ENCODE measurements at regions not wholly inside any gene's neighbourhood (a gene's known extent, or its start where the extent isn't known, plus 50 kb on each side); places are given as distances from the start of the nearest gene placed in this dataset.

DNA sequence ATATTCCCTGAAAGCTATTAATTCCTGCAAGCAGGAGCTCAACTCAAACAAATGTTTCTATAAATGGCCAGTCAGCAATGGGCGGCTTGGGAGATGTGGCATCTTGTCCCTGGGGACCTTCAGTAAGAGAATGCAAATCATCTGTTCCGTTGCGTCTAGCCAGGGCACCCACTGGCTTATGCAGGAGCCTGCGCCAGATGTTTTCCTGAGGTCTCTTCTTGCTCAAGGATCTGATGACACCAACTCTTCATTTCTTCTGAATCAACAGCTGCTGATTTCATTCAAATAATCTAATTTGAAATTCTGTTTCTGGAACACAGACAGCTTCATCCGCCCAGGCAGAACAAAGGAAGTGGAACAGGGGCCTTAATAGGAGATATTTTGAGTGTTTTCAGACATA lies 70.0 kb upstream of the AJAP1 start:
- no peaks in the 10 kb centered on the region for H3K27me3 ChIP-seq (ENCODE audit: insufficient read depth, low read length)
- DNase-seq (ENCODE audit: insufficient read length, low spot score, missing footprints) = no peak
- H3K27ac ChIP-seq (ENCODE audit: low read depth, low read length) = no peak overlapping the region
- TF ChIP-seq, protein P1, sequence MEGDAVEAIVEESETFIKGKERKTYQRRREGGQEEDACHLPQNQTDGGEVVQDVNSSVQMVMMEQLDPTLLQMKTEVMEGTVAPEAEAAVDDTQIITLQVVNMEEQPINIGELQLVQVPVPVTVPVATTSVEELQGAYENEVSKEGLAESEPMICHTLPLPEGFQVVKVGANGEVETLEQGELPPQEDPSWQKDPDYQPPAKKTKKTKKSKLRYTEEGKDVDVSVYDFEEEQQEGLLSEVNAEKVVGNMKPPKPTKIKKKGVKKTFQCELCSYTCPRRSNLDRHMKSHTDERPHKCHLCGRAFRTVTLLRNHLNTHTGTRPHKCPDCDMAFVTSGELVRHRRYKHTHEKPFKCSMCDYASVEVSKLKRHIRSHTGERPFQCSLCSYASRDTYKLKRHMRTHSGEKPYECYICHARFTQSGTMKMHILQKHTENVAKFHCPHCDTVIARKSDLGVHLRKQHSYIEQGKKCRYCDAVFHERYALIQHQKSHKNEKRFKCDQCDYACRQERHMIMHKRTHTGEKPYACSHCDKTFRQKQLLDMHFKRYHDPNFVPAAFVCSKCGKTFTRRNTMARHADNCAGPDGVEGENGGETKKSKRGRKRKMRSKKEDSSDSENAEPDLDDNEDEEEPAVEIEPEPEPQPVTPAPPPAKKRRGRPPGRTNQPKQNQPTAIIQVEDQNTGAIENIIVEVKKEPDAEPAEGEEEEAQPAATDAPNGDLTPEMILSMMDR (IDR thresholded peaks at IDR 0.05; ENCODE audit: extremely low read depth, low read depth, low read length) = no peak
- no peak overlapping the region for H3K4me3 ChIP-seq (ENCODE audit: insufficient read depth, low read length)
- no peaks in the 10 kb centered on the region for H3K4me1 ChIP-seq (ENCODE audit: insufficient read depth, low read length)
- no peak overlapping the region for H2AFZ ChIP-seq (ENCODE audit: low read length)
- peaks cover 2% of the 10 kb centered on the region for H3K9me3 ChIP-seq (ENCODE audit: low read depth, low read length)
- no peaks in the 10 kb centered on the region for H3K79me2 ChIP-seq (ENCODE audit: insufficient read depth, low read length)
- no peak overlapping the region for H3K4me2 ChIP-seq (ENCODE audit: insufficient read depth, low read length)
- no peaks in the 10 kb centered on the region for H4K20me1 ChIP-seq (ENCODE audit: insufficient read depth, low read length)
- H3K36me3 ChIP-seq (ENCODE audit: insufficient read depth, low read length) = no peaks in the 10 kb centered on the region

DNA sequence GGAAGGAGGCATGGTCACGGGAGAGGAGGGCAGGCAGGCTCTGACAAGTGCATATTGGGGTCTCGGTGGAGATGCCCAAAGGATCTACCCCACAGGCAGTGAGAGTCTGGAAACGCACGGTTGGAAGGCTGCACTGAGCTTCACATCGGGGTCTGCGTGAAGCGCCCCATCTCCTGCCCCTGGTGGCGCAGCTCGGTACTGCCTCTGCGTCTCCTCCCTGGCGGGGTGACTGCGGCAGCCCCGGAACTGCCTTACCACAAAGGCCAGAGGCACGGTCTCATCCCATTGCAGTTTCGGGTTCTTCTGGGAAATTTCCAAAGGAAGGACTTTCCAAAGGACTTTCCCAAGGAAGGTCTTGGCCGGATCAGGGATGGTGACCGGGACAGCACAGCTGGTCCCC lies 69.2 kb upstream of the AJAP1 start:
- Histone ChIP-seq H3K4me2 (ENCODE audit: insufficient read depth, low read length) (no peak overlapping the region), H3K4me3 (ENCODE audit: insufficient read depth, low read length) (no peak overlapping the region), H3K36me3 (ENCODE audit: insufficient read depth, low read length) (no peaks in the 10 kb centered on the region), H4K20me1 (ENCODE audit: insufficient read depth, low read length) (no peaks in the 10 kb centered on the region), H3K9me3 (ENCODE audit: low read depth, low read length) (peaks cover 2% of the 10 kb centered on the region), H2AFZ (ENCODE audit: low read length) (no peak overlapping the region), H3K27ac (ENCODE audit: low read depth, low read length) (no peak overlapping the region), H3K79me2 (ENCODE audit: insufficient read depth, low read length) (no peaks in the 10 kb centered on the region), H3K4me1 (ENCODE audit: insufficient read depth, low read length) (no peaks in the 10 kb centered on the region), H3K27me3 (ENCODE audit: insufficient read depth, low read length) (no peaks in the 10 kb centered on the region)
- TF ChIP-seq, protein P1 (IDR thresholded peaks at IDR 0.05; ENCODE audit: extremely low read depth, low read depth, low read length) = no peak
- DNase-seq (ENCODE audit: insufficient read length, low spot score, missing footprints) = no peak

DNA sequence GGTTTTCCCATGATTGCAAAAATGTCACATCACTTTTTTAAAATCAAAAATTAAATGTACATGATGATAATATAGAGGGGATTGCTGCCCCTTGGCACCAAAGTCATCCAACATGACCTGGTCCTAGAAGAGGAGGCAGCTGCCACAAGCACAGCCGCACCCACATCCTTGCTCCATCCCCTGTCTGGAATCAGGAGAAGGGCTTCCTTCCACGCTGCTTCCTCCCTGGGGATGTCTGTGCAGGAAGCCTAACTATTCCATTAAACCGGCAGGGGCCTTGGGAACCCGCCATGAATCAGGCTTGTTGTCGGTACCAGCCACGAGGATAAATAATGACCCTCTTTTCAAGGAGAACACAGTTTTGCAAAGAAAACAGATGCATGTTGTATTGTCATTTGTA lies 68.7 kb upstream of the AJAP1 start:
- TF ChIP-seq, protein P1 (IDR thresholded peaks at IDR 0.05; ENCODE audit: extremely low read depth, low read depth, low read length) = no peak
- no peak for DNase-seq (ENCODE audit: insufficient read length, low spot score, missing footprints)
- Histone ChIP-seq H3K4me2 (ENCODE audit: insufficient read depth, low read length) (no peak overlapping the region), H3K27ac (ENCODE audit: low read depth, low read length) (no peak overlapping the region), H3K79me2 (ENCODE audit: insufficient read depth, low read length) (no peaks in the 10 kb centered on the region), H3K4me3 (ENCODE audit: insufficient read depth, low read length) (no peak overlapping the region), H2AFZ (ENCODE audit: low read length) (no peak overlapping the region), H3K4me1 (ENCODE audit: insufficient read depth, low read length) (no peaks in the 10 kb centered on the region), H4K20me1 (ENCODE audit: insufficient read depth, low read length) (no peaks in the 10 kb centered on the region), H3K9me3 (ENCODE audit: low read depth, low read length) (peaks cover 1% of the 10 kb centered on the region), H3K27me3 (ENCODE audit: insufficient read depth, low read length) (no peaks in the 10 kb centered on the region), H3K36me3 (ENCODE audit: insufficient read depth, low read length) (no peaks in the 10 kb centered on the region)

DNA sequence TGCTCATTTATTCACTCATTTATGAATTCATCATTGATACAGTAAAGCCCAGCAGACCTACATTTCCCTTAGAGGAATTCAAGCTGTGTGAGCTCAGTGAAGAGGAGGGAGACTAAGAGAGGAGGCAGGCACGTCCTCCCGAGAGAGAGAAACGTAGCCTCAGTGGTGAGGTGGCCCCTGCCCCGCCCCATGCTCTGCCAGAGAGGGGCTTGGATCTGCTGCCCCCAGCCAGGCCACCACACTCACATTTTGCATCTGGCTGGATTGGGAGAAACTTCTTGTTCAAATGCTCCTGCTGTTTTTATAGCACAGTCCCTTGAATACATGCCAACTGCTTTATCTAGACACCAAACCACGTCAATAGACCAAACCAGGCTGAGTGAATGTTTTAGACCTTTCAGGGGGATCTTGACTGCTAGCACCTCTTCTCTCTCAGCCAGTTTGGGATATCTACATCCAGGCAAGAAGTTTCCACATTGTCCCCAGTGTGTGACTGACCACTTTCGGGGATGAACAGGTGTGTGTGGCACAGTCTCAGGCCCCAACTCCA lies 67.7 kb upstream of the AJAP1 start:
- TF ChIP-seq, protein P1 (IDR thresholded peaks at IDR 0.05; ENCODE audit: extremely low read depth, low read depth, low read length) = no peak
- no peak overlapping the region for H3K4me3 ChIP-seq (ENCODE audit: insufficient read depth, low read length)
- H3K36me3 ChIP-seq (ENCODE audit: insufficient read depth, low read length) = no peaks in the 10 kb centered on the region
- no peaks in the 10 kb centered on the region for H3K79me2 ChIP-seq (ENCODE audit: insufficient read depth, low read length)
- DNase-seq (ENCODE audit: insufficient read length, low spot score, missing footprints) = no peak
- no peak overlapping the region for H3K27ac ChIP-seq (ENCODE audit: low read depth, low read length)
- H3K4me1 ChIP-seq (ENCODE audit: insufficient read depth, low read length) = no peaks in the 10 kb centered on the region
- no peak overlapping the region for H2AFZ ChIP-seq (ENCODE audit: low read length)
- H3K4me2 ChIP-seq (ENCODE audit: insufficient read depth, low read length) = no peak overlapping the region
- no peaks in the 10 kb centered on the region for H3K27me3 ChIP-seq (ENCODE audit: insufficient read depth, low read length)
- no peaks in the 10 kb centered on the region for H4K20me1 ChIP-seq (ENCODE audit: insufficient read depth, low read length)
- no peaks in the 10 kb centered on the region for H3K9me3 ChIP-seq (ENCODE audit: low read depth, low read length)

All from osteoblast (primary cell).